ENCODE measurements at regions not wholly inside any gene's neighbourhood (a gene's known extent, or its start where the extent isn't known, plus 50 kb on each side); places are given as distances from the start of the nearest gene placed in this dataset.
"Not testable (repeated sequence)": the region's sequence is repeated elsewhere in the genome, so short reads cannot be mapped to it uniquely, and the experiment has no call there.

GRCh38 chr3:187481426-187481825 is 113.2 kb downstream of the RTP4 start:
- Histone ChIP-seq H3K4me1 (replicated peaks) (no peaks in the 10 kb centered on the region), H3K4me3 (no peak overlapping the region), H3K36me3 (no peaks in the 10 kb centered on the region), H3K27ac (no peak overlapping the region), H3K27me3 (replicated peaks; ENCODE audit: insufficient read depth) (no peaks in the 10 kb centered on the region), H3K9me3 (no peaks in the 10 kb centered on the region)
- DNase-seq (ENCODE audit: low spot score) = no peak
- intact Hi-C loops (cut with DNase I) = no loop called here
- TF ChIP-seq POLR2AphosphoS5 (IDR thresholded peaks at IDR 0.05) = no peak
- TF ChIP-seq POLR2A (IDR thresholded peaks at IDR 0.05) = no peak
- TF ChIP-seq CTCF (IDR thresholded peaks at IDR 0.05) = no peak
- 74% methylated on average over 3 of the region's 3 CpGs for WGBS

DNA sequence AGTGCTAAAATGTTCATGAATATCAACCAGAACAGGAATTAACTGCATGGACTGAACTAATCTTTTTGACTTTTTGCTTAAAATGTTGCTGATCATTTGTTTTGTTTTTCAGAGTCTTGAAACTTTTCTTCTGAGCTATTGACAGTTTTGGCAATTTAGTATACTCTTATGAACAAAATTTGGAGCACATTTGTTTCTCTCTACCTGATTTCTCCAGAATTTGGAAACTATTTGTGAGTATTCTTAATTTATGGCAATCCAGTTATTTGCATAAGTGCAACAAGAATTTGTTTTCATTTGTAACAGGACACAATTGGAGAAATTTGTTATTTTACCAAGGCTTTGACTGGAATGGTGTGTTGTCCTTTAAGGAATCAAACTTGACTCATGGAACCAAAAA is 107.4 kb downstream of the RTP4 start:
- H3K36me3 ChIP-seq; H3K27me3 ChIP-seq (replicated peaks; ENCODE audit: insufficient read depth); H3K9me3 ChIP-seq; H3K4me1 ChIP-seq (replicated peaks); intact Hi-C loops (cut with DNase I); DNase-seq (ENCODE audit: low spot score); H3K27ac ChIP-seq; H3K4me3 ChIP-seq: not testable (repeated sequence)

- Histone ChIP-seq H3K27ac (no peak overlapping the region), H3K4me3 (no peak overlapping the region), H3K36me3 (no peaks in the 10 kb centered on the region), H3K9me3 (no peaks in the 10 kb centered on the region), H3K27me3 (replicated peaks; ENCODE audit: insufficient read depth) (no peaks in the 10 kb centered on the region), H3K4me1 (replicated peaks) (no peaks in the 10 kb centered on the region)
- DNase-seq (ENCODE audit: low spot score) = no peak
- intact Hi-C loops (cut with DNase I) = no loop called here
- TF ChIP-seq CTCF (IDR thresholded peaks at IDR 0.05) (no peak), POLR2A (IDR thresholded peaks at IDR 0.05) (no peak), POLR2AphosphoS5 (IDR thresholded peaks at IDR 0.05) (no peak)
- 96% methylated on average over 1 of the region's 1 CpG for WGBS
Observed at GRCh38 chr3:187473778-187474406, 105.7 kb downstream of the RTP4 start.

DNA sequence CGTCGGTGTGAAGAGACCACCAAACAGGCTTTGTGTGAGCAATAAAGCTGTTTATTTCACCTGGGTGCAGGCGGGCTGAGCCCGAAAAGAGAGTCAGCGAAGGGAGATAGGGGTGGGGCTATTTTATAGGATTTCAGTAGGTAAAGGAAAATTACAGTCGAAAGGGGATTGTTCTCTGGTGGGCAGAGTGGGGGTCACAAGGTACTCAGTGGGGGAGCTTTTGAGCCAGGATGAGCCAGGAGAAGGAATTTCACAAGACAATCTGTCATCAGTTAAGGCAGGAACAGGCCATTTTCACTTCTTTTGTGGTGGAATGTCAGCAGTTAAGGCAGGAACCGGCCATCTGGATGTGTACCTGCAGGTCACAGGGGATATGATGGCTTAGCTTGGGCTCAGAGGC is 98.1 kb downstream of the RTP4 start:
- H3K9me3 ChIP-seq; H3K27me3 ChIP-seq (replicated peaks; ENCODE audit: insufficient read depth); H3K36me3 ChIP-seq; DNase-seq (ENCODE audit: low spot score); intact Hi-C loops (cut with DNase I); H3K4me1 ChIP-seq (replicated peaks); H3K27ac ChIP-seq; H3K4me3 ChIP-seq: not testable (repeated sequence)
- WGBS = 50% methylated on average over 7 of the region's 7 CpGs

GRCh38 chr3:187465503-187465902 is 97.3 kb downstream of the RTP4 start:
- H3K4me3 ChIP-seq = no peak overlapping the region
- H3K27me3 ChIP-seq (replicated peaks; ENCODE audit: insufficient read depth) = no peaks in the 10 kb centered on the region
- DNase-seq (ENCODE audit: low spot score) = no peak
- 68% methylated on average over 4 of the region's 4 CpGs for WGBS
- H3K9me3 ChIP-seq = no peaks in the 10 kb centered on the region
- no peak overlapping the region for H3K27ac ChIP-seq
- intact Hi-C loops (cut with DNase I) = no loop called here
- no peak for TF ChIP-seq POLR2A (IDR thresholded peaks at IDR 0.05)
- no peak for TF ChIP-seq CTCF (IDR thresholded peaks at IDR 0.05)
- no peak for TF ChIP-seq POLR2AphosphoS5 (IDR thresholded peaks at IDR 0.05)
- no peaks in the 10 kb centered on the region for H3K36me3 ChIP-seq
- H3K4me1 ChIP-seq (replicated peaks) = no peaks in the 10 kb centered on the region

GRCh38 chr3:187464682-187465081 is 96.5 kb downstream of the RTP4 start:
- Histone ChIP-seq H3K4me1 (replicated peaks) (no peaks in the 10 kb centered on the region), H3K27ac (no peak overlapping the region), H3K9me3 (no peaks in the 10 kb centered on the region), H3K27me3 (replicated peaks; ENCODE audit: insufficient read depth) (no peaks in the 10 kb centered on the region), H3K36me3 (no peaks in the 10 kb centered on the region), H3K4me3 (no peak overlapping the region)
- TF ChIP-seq POLR2AphosphoS5 (IDR thresholded peaks at IDR 0.05) (no peak), POLR2A (IDR thresholded peaks at IDR 0.05) (no peak), CTCF (IDR thresholded peaks at IDR 0.05) (no peak)
- no peak for DNase-seq (ENCODE audit: low spot score)
- WGBS = 91% methylated on average over 4 of the region's 4 CpGs
- intact Hi-C loops (cut with DNase I) = no loop called here

Measured in prostate gland (tissue), 2 donors.